ENCODE measurements at regions not wholly inside any gene's neighbourhood (a gene's known extent, or its start where the extent isn't known, plus 50 kb on each side); places are given as distances from the start of the nearest gene placed in this dataset.

DNA sequence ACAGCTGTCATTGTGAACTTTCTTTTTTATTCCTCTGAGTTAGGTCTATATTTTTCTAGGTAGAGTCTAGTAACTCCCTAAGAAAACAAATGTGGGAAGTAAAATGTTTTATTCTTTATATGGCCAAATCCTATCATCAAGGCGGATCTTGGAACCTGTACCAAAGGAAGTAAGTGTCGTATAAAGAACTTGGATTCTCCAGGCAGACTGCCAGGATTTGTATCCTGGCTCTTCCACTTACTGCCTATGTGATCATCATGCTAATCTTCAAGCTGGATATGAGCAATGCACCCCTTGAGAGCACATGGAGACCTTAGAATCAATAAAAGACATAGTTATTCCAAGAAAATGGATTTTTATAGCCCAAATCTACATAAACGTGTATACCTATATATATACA lies 286.5 kb downstream of the PCDH17 start:
- H3K9me3 ChIP-seq (ENCODE audit: control insufficient read depth in 2 of 2, low read length in 2 of 2): peaks cover 0 to 6% of the 10 kb centered on the region in 2 experiments
- no peaks in the 10 kb centered on the region for H3K4me1 ChIP-seq (ENCODE audit: control insufficient read depth, insufficient read depth, low read length, poor library complexity, severe bottlenecking)

DNA sequence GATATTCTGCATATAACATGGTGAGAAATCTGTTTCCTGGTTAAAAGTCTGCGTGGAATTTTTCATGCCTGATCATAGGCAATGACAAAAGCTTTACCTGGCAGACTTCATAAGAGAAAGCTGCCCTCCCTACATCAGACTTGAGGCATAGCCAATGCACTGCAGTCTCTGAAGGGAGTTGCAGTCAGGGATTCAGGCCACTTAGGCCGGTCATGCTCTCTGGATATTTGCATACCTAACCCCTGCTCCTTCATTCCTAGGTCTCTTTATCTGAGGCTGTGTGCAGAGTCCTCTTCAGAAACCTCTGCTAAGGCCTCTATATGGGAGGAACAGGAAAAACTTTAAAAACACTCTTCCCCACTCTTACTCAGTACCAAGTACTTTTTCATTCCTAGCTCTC lies 287.4 kb downstream of the PCDH17 start:
- Mint-ChIP-seq H3K9me3 (peaks cover 0 to 8% (median 1%) of the 10 kb centered on the region in 7 donors), H3K4me1 (no peaks in the 10 kb centered on the region), H3K27me3 (no peaks in the 10 kb centered on the region), H3K4me3 (no peak overlapping the region), H3K27ac (no peak overlapping the region), H3K36me3 (no peaks in the 10 kb centered on the region)
- Histone ChIP-seq H3K36me3 (ENCODE audit: control insufficient read depth, insufficient read depth, low read length) (no peaks in the 10 kb centered on the region), H3K27me3 (ENCODE audit: control insufficient read depth, insufficient read depth, low read length) (no peaks in the 10 kb centered on the region), H3K27ac (ENCODE audit: insufficient read depth, low read length, poor library complexity, severe bottlenecking) (no peak overlapping the region), H3K4me3 (ENCODE audit: low read depth, low read length) (no peak overlapping the region), H3K4me1 (ENCODE audit: control insufficient read depth, insufficient read depth, low read length, poor library complexity, severe bottlenecking) (no peaks in the 10 kb centered on the region), H3K9me3 (ENCODE audit: control insufficient read depth in 2 of 2, low read length in 2 of 2) (peaks cover 0 to 6% of the 10 kb centered on the region in 2 experiments)
- no peak for DNase-seq
- no peak for ATAC-seq (ENCODE audit: low read depth in 2 of 2)

More for the DNA sequence above, 286.5 kb downstream of the PCDH17 start:
- H3K36me3 Mint-ChIP-seq: no peaks in the 10 kb centered on the region
- no peaks in the 10 kb centered on the region for H3K36me3 ChIP-seq (ENCODE audit: control insufficient read depth, insufficient read depth, low read length)
- H3K27ac ChIP-seq (ENCODE audit: insufficient read depth, low read length, poor library complexity, severe bottlenecking): no peak overlapping the region
- H3K27me3 Mint-ChIP-seq: no peaks in the 10 kb centered on the region
- H3K27me3 ChIP-seq (ENCODE audit: control insufficient read depth, insufficient read depth, low read length): no peaks in the 10 kb centered on the region
- no peak for DNase-seq
- no peak overlapping the region for H3K4me3 Mint-ChIP-seq
- H3K4me3 ChIP-seq (ENCODE audit: low read depth, low read length): no peak overlapping the region
- H3K9me3 Mint-ChIP-seq: peaks cover 0 to 8% (median 0%) of the 10 kb centered on the region in 7 donors
- no peak overlapping the region for H3K27ac Mint-ChIP-seq
- H3K4me1 Mint-ChIP-seq: no peaks in the 10 kb centered on the region
- no peak for ATAC-seq (ENCODE audit: low read depth in 2 of 2)

DNA sequence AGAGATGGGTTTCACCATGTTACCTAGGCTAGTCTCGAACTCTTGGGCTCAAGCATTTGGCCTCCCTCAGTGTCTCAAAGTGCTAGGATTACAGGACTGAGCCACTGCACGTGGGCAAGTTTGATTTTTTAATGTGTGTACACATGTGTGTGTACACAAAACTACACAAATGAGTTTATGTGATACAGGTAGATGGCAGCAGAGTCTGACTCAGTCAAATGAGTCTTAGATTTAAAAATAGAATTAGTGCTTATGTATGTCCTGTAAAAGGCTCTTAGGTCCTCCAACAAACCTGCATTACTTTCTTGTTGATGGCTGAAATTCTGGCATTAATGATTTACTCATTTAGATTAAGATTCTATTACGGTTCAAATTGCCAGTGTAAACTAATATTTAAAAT lies 293.7 kb downstream of the PCDH17 start:
- H3K27ac ChIP-seq (ENCODE audit: insufficient read depth, low read length, poor library complexity, severe bottlenecking): no peak overlapping the region
- no peaks in the 10 kb centered on the region for H3K4me1 ChIP-seq (ENCODE audit: control insufficient read depth, insufficient read depth, low read length, poor library complexity, severe bottlenecking)
- no peaks in the 10 kb centered on the region for H3K9me3 ChIP-seq (ENCODE audit: control insufficient read depth in 2 of 2, low read length in 2 of 2)
- no peak overlapping the region for H3K27ac Mint-ChIP-seq
- H3K4me3 ChIP-seq (ENCODE audit: low read depth, low read length): no peak overlapping the region
- DNase-seq (no peak), ATAC-seq (ENCODE audit: low read depth in 2 of 2) (no peak)
- no peaks in the 10 kb centered on the region for H3K27me3 Mint-ChIP-seq
- peaks cover 0 to 17% (median 5%) of the 10 kb centered on the region in 7 donors for H3K9me3 Mint-ChIP-seq
- no peak overlapping the region for H3K4me3 Mint-ChIP-seq
- H3K4me1 Mint-ChIP-seq: no peaks in the 10 kb centered on the region
- no peaks in the 10 kb centered on the region for H3K36me3 Mint-ChIP-seq
- H3K36me3 ChIP-seq (ENCODE audit: control insufficient read depth, insufficient read depth, low read length): no peaks in the 10 kb centered on the region
- no peaks in the 10 kb centered on the region for H3K27me3 ChIP-seq (ENCODE audit: control insufficient read depth, insufficient read depth, low read length)

DNA sequence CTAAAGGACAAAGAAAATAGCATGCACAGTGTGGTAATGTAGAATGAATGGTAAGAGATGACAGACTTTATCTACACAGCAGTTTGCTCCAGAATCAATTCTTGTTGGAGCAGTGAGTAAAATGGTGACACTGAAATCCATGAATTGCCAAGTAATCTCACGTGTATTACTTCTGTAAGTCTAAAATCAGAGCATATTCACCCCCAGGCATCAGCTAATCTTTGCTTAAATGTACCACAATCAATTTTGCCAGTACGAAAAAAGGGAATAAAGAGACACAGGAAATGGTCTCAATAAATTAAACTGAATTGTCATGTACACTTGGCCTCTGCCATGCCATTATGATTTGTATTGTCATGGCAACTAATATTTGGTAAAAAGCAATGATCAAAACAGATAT lies 294.2 kb downstream of the PCDH17 start:
- no peak overlapping the region for H3K4me3 Mint-ChIP-seq
- H3K4me3 ChIP-seq (ENCODE audit: low read depth, low read length): no peak overlapping the region
- no peaks in the 10 kb centered on the region for H3K4me1 Mint-ChIP-seq
- H3K9me3 Mint-ChIP-seq: peaks cover 0 to 17% (median 5%) of the 10 kb centered on the region in 7 donors
- H3K9me3 ChIP-seq (ENCODE audit: control insufficient read depth in 2 of 2, low read length in 2 of 2): no peaks in the 10 kb centered on the region
- no peaks in the 10 kb centered on the region for H3K27me3 ChIP-seq (ENCODE audit: control insufficient read depth, insufficient read depth, low read length)
- no peak overlapping the region for H3K27ac ChIP-seq (ENCODE audit: insufficient read depth, low read length, poor library complexity, severe bottlenecking)
- H3K36me3 ChIP-seq (ENCODE audit: control insufficient read depth, insufficient read depth, low read length): no peaks in the 10 kb centered on the region
- DNase-seq: no peak
- H3K36me3 Mint-ChIP-seq: no peaks in the 10 kb centered on the region
- no peaks in the 10 kb centered on the region for H3K27me3 Mint-ChIP-seq
- no peak overlapping the region for H3K27ac Mint-ChIP-seq
- ATAC-seq (ENCODE audit: low read depth in 2 of 2): no peak
- no peaks in the 10 kb centered on the region for H3K4me1 ChIP-seq (ENCODE audit: control insufficient read depth, insufficient read depth, low read length, poor library complexity, severe bottlenecking)

DNA sequence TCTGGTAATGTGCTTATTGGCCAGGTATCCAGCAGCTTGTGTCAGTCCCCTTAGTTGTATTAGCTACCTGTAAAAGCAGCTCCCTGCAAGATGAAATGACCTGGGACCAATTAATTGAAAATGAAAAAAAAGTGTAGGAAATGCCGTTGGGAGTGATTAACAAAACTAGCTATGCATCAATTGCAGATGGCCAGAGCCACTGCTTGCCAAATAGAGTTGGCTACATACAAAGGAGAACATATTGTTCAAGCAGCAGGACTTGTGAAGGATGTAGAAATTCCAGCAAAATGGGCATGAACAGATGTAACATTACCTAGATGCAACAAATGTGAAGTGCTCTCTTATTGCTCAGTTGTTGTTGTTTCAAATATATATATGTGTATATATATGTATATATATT lies 300.5 kb downstream of the PCDH17 start:
- Mint-ChIP-seq H3K9me3 (peaks cover 4 to 13% (median 11%) of the 10 kb centered on the region in 7 donors), H3K36me3 (no peaks in the 10 kb centered on the region), H3K4me1 (peaks cover 0 to 5% (median 0%) of the 10 kb centered on the region in 4 donors), H3K27me3 (no peaks in the 10 kb centered on the region), H3K4me3 (no peak overlapping the region), H3K27ac (no peak overlapping the region)
- Histone ChIP-seq H3K9me3 (ENCODE audit: control insufficient read depth in 2 of 2, low read length in 2 of 2) (peaks cover 0 to 3% of the 10 kb centered on the region in 2 experiments), H3K27me3 (ENCODE audit: control insufficient read depth, insufficient read depth, low read length) (no peaks in the 10 kb centered on the region), H3K4me1 (ENCODE audit: control insufficient read depth, insufficient read depth, low read length, poor library complexity, severe bottlenecking) (no peaks in the 10 kb centered on the region), H3K27ac (ENCODE audit: insufficient read depth, low read length, poor library complexity, severe bottlenecking) (no peak overlapping the region), H3K4me3 (ENCODE audit: low read depth, low read length) (no peak overlapping the region), H3K36me3 (ENCODE audit: control insufficient read depth, insufficient read depth, low read length) (no peaks in the 10 kb centered on the region)
- no peak for ATAC-seq (ENCODE audit: low read depth in 2 of 2)
- no peak for DNase-seq

DNA sequence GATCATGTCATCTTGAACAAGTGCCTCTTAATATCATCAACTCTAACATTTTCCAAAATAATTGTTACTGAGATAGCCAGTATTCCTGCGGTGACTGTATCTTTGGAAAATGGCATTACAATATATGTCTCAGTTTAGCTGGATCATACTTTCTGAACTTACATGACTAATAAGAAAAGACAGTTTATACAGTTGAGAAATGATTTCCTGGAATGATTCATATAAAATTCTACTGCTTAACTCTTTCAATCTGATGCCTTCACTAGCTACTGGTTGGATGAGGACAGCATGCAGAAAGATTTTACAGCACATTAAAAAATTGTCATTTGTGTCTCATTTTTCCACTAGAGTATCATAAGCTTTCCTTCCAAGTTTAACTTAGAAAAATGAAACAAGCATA lies 302.1 kb downstream of the PCDH17 start:
- Mint-ChIP-seq H3K4me3 (no peak overlapping the region), H3K36me3 (no peaks in the 10 kb centered on the region), H3K27ac (no peak overlapping the region), H3K9me3 (peaks cover 2 to 16% (median 7%) of the 10 kb centered on the region in 7 donors), H3K27me3 (no peaks in the 10 kb centered on the region), H3K4me1 (peaks cover 0 to 5% (median 0%) of the 10 kb centered on the region in 4 donors)
- H3K4me3 ChIP-seq (ENCODE audit: low read depth, low read length): no peak overlapping the region
- DNase-seq (no peak), ATAC-seq (ENCODE audit: low read depth in 2 of 2) (no peak)
- no peaks in the 10 kb centered on the region for H3K27me3 ChIP-seq (ENCODE audit: control insufficient read depth, insufficient read depth, low read length)
- peaks cover 0 to 8% of the 10 kb centered on the region in 2 experiments for H3K9me3 ChIP-seq (ENCODE audit: control insufficient read depth in 2 of 2, low read length in 2 of 2)
- no peak overlapping the region for H3K27ac ChIP-seq (ENCODE audit: insufficient read depth, low read length, poor library complexity, severe bottlenecking)
- H3K4me1 ChIP-seq (ENCODE audit: control insufficient read depth, insufficient read depth, low read length, poor library complexity, severe bottlenecking): no peaks in the 10 kb centered on the region
- no peaks in the 10 kb centered on the region for H3K36me3 ChIP-seq (ENCODE audit: control insufficient read depth, insufficient read depth, low read length)

DNA sequence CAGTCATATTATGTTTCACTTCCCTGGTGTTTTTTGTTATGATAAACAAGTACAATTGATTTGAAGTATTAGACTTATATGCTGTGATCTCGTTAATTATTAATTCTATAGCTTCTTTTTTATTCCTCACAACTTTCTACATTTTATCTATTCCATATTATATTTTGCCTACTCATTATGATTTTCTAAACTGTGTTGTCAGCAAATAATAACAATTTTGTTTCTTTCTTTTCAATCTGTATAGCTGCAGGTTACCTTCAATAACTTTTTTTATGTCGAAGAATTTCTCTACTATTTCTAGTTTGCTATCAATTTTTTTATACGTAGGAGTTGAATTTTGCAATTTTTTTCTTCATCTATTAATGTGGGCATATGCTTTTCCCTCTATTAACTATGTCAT lies 304.4 kb downstream of the PCDH17 start:
- Histone ChIP-seq H3K36me3 (ENCODE audit: control insufficient read depth, insufficient read depth, low read length) (no peaks in the 10 kb centered on the region), H3K9me3 (ENCODE audit: control insufficient read depth in 2 of 2, low read length in 2 of 2) (peaks cover 0 to 8% of the 10 kb centered on the region in 2 experiments), H3K4me3 (ENCODE audit: low read depth, low read length) (no peak overlapping the region), H3K4me1 (ENCODE audit: control insufficient read depth, insufficient read depth, low read length, poor library complexity, severe bottlenecking) (no peaks in the 10 kb centered on the region), H3K27me3 (ENCODE audit: control insufficient read depth, insufficient read depth, low read length) (no peaks in the 10 kb centered on the region), H3K27ac (ENCODE audit: insufficient read depth, low read length, poor library complexity, severe bottlenecking) (no peak overlapping the region)
- ATAC-seq (ENCODE audit: low read depth in 2 of 2): no peak
- Mint-ChIP-seq H3K36me3 (no peaks in the 10 kb centered on the region), H3K4me3 (no peak overlapping the region), H3K9me3 (peaks cover 0 to 17% (median 7%) of the 10 kb centered on the region in 7 donors), H3K27ac (no peak overlapping the region), H3K4me1 (peaks cover 0 to 5% (median 0%) of the 10 kb centered on the region in 4 donors), H3K27me3 (no peaks in the 10 kb centered on the region)
- DNase-seq: no peak

DNA sequence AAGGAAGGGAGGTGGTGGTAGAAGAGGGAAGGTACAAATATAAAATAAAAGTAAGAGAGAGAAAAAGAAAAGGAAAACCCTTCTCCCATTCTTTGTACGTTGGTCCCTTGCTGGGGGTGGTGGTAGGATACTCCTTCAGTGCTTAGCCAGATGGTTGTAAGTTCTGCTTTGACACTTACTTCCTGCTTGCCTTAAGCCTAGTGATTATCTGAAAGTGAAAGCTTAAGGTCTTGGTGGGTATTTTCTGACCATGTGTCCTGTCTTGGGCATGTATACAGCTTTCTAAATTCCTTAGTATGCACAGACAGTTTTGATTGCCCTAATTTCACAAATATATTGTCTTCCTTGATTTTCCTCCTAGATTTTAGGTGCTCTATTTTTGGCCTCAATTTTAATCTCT lies 314.8 kb downstream of the PCDH17 start:
- no peak for DNase-seq
- ATAC-seq (ENCODE audit: low read depth in 2 of 2): no peak
- Histone ChIP-seq H3K9me3 (ENCODE audit: control insufficient read depth in 2 of 2, low read length in 2 of 2) (no peaks in the 10 kb centered on the region), H3K27me3 (ENCODE audit: control insufficient read depth, insufficient read depth, low read length) (no peaks in the 10 kb centered on the region), H3K36me3 (ENCODE audit: control insufficient read depth, insufficient read depth, low read length) (no peaks in the 10 kb centered on the region), H3K27ac (ENCODE audit: insufficient read depth, low read length, poor library complexity, severe bottlenecking) (no peak overlapping the region), H3K4me1 (ENCODE audit: control insufficient read depth, insufficient read depth, low read length, poor library complexity, severe bottlenecking) (no peaks in the 10 kb centered on the region), H3K4me3 (ENCODE audit: low read depth, low read length) (no peak overlapping the region)
- Mint-ChIP-seq H3K9me3 (peaks cover 6 to 29% (median 9%) of the 10 kb centered on the region in 7 donors), H3K27ac (no peak overlapping the region), H3K4me3 (no peak overlapping the region), H3K27me3 (no peaks in the 10 kb centered on the region), H3K36me3 (no peaks in the 10 kb centered on the region), H3K4me1 (no peaks in the 10 kb centered on the region)
